ENCODE measurements at regions not wholly inside any gene's neighbourhood (a gene's known extent, or its start where the extent isn't known, plus 50 kb on each side); places are given as distances from the start of the nearest gene placed in this dataset.

DNA sequence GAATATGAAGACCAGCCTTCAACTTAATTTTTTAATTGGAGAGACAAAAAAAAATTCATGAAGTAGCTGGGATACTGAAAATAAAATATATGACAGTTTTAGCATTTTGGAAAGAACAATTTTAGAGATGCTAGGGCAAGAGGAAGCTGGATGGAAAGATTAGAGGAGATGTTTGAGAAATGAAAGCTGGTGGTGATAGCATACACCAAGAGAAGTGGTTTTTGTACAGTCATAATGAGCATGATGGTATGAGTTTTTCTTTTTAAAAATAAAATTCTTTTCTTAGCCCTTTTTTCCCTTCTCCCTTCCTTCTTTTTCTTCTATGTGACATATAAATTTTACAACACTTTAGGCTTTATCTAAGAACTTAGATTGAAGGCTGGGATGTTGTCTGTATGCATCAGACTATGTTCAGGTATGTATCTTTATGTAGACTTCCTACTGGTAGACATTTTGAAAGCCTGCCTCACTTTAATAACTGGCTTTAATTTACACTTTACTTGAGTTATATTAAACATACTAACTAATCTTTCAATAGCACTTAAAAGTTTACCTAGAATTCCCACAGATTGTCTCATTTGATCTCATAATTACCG lies 522.5 kb downstream of the TLE4 start:
- no peak for TF ChIP-seq CTCF (conservative IDR thresholded peaks at IDR 0.05 in 1 of 2, IDR thresholded peaks at IDR 0.05 in 1 of 2; ENCODE audit: extremely low read depth in 1 of 2, insufficient read depth in 1 of 2, low read depth in 1 of 2, low read length in 2 of 2)
- TF ChIP-seq EZH2 (IDR thresholded peaks at IDR 0.05; ENCODE audit: borderline replicate concordance, low read length), result no peak

All from mammary epithelial cell (primary cell).